Osteoblast (primary cell): ENCODE measurements at regions not wholly inside any gene's neighbourhood (a gene's known extent, or its start where the extent isn't known, plus 50 kb on each side); places are given as distances from the start of the nearest gene placed in this dataset.
"Not testable (repeated sequence)": the region's sequence is repeated elsewhere in the genome, so short reads cannot be mapped to it uniquely, and the experiment has no call there.

Experiments used
- DNase-seq: peaks from one replicate; pipeline ENCODE4 v3.0.0; 2011; ENCODE audit warnings: low spot score, mixed read lengths; ENCODE audit not compliant: insufficient read length; ENCODE audit errors: missing footprints
- H2AFZ ChIP-seq: 2 replicates; pipeline ENCODE4 v1.6.0; 2011; ENCODE audit warnings: mild to moderate bottlenecking, low read length
- H3K27ac ChIP-seq: 2 replicates; pipeline ENCODE4 v1.5.1; 2011; ENCODE audit warnings: mild to moderate bottlenecking, low read depth, low read length, moderate library complexity
- H3K27me3 ChIP-seq: 2 replicates; pipeline ENCODE4 v1.6.0; 2012; ENCODE audit warnings: mild to moderate bottlenecking, control low read depth, inconsistent platforms, low read length, moderate library complexity; ENCODE audit not compliant: insufficient read depth
- H3K36me3 ChIP-seq: 2 replicates; pipeline ENCODE4 v1.5.1; 2011; ENCODE audit warnings: mild to moderate bottlenecking, low read length, control low read depth, moderate library complexity; ENCODE audit not compliant: insufficient read depth
- H3K4me1 ChIP-seq: 2 replicates; pipeline ENCODE4 v1.5.1; 2011; ENCODE audit warnings: mild to moderate bottlenecking, low read length, control low read depth, moderate library complexity; ENCODE audit not compliant: insufficient read depth
- H3K4me2 ChIP-seq: 2 replicates; pipeline ENCODE4 v1.6.0; 2011; ENCODE audit warnings: mild to moderate bottlenecking, low read length; ENCODE audit not compliant: insufficient read depth
- H3K4me3 ChIP-seq: fragments of 200-600 bp; sonication (generic); 3 replicates; pipeline ENCODE4 v1.5.1; 2012; ENCODE audit warnings: mild to moderate bottlenecking, low read length, inconsistent platforms; ENCODE audit not compliant: insufficient read depth
- H3K79me2 ChIP-seq: 2 replicates; pipeline ENCODE4 v1.6.0; 2012; ENCODE audit warnings: mild to moderate bottlenecking, low read length, control low read depth, inconsistent platforms; ENCODE audit not compliant: insufficient read depth
- H3K9me3 ChIP-seq: 2 replicates; pipeline ENCODE4 v1.5.1; 2011; ENCODE audit warnings: low read depth, low read length, control low read depth
- H4K20me1 ChIP-seq: 2 replicates; pipeline ENCODE4 v1.6.0; 2012; ENCODE audit warnings: mild to moderate bottlenecking, low read length, control low read depth; ENCODE audit not compliant: insufficient read depth
- TF ChIP-seq, protein P1 (sequence below): IDR thresholded peaks from 2 replicates; pipeline ENCODE4 v1.5.1; 2011; ENCODE audit warnings: mild to moderate bottlenecking, low read depth, low read length, moderate library complexity; ENCODE audit errors: extremely low read depth

GRCh38 chr11:110356762-110357671 is 60.6 kb upstream of the RDX start:
- peaks cover 13% of the 10 kb centered on the region for H3K4me1 ChIP-seq
- TF ChIP-seq, protein P1, sequence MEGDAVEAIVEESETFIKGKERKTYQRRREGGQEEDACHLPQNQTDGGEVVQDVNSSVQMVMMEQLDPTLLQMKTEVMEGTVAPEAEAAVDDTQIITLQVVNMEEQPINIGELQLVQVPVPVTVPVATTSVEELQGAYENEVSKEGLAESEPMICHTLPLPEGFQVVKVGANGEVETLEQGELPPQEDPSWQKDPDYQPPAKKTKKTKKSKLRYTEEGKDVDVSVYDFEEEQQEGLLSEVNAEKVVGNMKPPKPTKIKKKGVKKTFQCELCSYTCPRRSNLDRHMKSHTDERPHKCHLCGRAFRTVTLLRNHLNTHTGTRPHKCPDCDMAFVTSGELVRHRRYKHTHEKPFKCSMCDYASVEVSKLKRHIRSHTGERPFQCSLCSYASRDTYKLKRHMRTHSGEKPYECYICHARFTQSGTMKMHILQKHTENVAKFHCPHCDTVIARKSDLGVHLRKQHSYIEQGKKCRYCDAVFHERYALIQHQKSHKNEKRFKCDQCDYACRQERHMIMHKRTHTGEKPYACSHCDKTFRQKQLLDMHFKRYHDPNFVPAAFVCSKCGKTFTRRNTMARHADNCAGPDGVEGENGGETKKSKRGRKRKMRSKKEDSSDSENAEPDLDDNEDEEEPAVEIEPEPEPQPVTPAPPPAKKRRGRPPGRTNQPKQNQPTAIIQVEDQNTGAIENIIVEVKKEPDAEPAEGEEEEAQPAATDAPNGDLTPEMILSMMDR = no peak
- no peak for DNase-seq
- no peaks in the 10 kb centered on the region for H3K79me2 ChIP-seq
- H3K4me3 ChIP-seq = no peak overlapping the region
- H3K4me2 ChIP-seq = peak overlapping the region; percentile 49
- no peaks in the 10 kb centered on the region for H4K20me1 ChIP-seq
- no peaks in the 10 kb centered on the region for H3K27me3 ChIP-seq
- H3K9me3 ChIP-seq = no peaks in the 10 kb centered on the region
- H2AFZ ChIP-seq = no peak overlapping the region
- no peaks in the 10 kb centered on the region for H3K36me3 ChIP-seq
- H3K27ac ChIP-seq = peak overlapping the region; percentile 24

DNA sequence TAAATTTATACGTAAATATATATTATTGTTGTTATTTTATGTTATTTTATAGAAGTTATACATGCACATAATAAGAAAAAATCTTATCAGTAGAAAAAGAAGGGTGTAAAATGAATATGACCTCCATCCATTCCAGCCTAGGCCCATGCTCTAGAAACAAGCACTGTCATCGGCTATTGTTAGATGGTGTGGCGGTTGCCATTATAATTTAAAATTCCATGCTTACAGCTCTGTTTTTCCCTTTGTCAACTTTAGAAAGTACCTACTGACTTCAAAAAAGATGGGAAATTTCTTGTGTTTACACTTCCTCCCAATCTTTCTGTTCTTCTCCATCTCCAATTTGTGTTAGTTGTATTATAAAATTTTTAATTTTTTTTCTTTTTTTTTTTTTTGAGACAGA is 61.9 kb upstream of the RDX start:
- no peaks in the 10 kb centered on the region for H3K27me3 ChIP-seq
- no peak overlapping the region for H2AFZ ChIP-seq
- no peak overlapping the region for H3K27ac ChIP-seq
- no peaks in the 10 kb centered on the region for H4K20me1 ChIP-seq
- H3K4me1 ChIP-seq = peaks cover 18% of the 10 kb centered on the region
- no peaks in the 10 kb centered on the region for H3K79me2 ChIP-seq
- no peak overlapping the region for H3K4me2 ChIP-seq
- TF ChIP-seq, protein P1 = no peak
- H3K9me3 ChIP-seq = no peaks in the 10 kb centered on the region
- H3K36me3 ChIP-seq = no peaks in the 10 kb centered on the region
- no peak overlapping the region for H3K4me3 ChIP-seq
- no peak for DNase-seq

DNA sequence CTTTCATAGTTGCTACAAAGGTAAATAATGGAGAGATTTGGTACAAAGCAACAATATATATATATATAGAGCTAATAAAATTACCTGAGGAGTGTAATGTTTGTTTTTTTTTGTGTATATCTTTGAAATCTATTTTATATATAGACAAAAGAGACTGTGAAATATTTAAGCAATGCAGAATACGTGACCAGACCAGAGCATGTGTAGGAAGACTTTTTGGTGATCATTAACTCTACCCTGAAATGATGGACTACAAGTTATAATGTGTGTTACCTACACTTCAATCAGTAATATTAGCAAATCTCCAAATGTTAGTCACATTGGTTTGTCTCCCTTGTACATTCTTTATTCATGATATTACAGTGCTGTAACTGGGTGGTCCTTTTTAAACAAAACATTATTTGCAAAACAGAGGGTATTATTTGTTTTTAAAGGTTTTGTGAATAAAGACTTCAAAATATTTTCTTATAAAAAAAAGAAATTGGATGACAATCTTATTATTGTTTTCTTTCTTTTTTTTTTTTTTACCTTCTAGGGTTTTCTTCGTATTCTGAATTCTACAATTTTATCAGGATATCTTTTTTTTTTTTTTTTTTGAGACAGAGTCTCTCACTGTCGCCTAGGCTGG is 64.5 kb upstream of the RDX start:
- H3K4me2 ChIP-seq, H4K20me1 ChIP-seq, H3K4me3 ChIP-seq, H2AFZ ChIP-seq, H3K27ac ChIP-seq, H3K9me3 ChIP-seq, H3K27me3 ChIP-seq, H3K36me3 ChIP-seq, H3K79me2 ChIP-seq, DNase-seq: not testable (repeated sequence)
- peaks cover 19% of the 10 kb centered on the region for H3K4me1 ChIP-seq

DNA sequence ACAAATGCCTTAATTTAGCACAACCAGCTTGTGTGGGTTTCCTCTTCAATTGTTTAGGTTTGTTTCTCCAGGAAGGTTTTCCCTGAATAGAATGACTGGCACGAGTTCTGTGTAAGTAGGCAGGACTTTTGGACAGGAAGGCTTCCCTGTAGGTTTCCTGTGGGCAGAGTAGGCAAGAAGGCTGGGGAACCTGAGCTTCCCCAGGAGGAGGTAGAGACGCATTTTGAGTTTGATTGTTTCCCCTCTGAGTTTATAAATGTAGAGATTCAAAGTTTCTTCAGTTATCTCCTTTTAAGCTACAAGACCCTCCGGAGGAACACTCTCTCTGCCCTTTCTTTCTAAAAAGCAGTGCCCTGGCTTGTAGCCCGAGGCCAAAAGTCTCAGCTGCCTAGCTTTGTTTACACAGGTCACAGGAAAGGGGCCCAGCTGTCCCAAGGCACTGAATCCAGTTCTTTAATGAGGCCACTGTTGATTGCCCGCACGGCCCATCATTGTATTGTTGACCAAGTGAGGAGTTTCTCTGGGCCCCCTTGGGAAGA is 66.6 kb upstream of the RDX start:
- Histone ChIP-seq H3K4me1 (peaks cover 6% of the 10 kb centered on the region), H3K79me2 (no peaks in the 10 kb centered on the region), H3K27me3 (no peaks in the 10 kb centered on the region), H4K20me1 (no peaks in the 10 kb centered on the region), H3K9me3 (no peaks in the 10 kb centered on the region), H3K27ac (no peak overlapping the region), H3K4me2 (peak overlapping the region; percentile 46), H3K36me3 (no peaks in the 10 kb centered on the region), H2AFZ (peak overlapping the region; percentile 97), H3K4me3 (peak overlapping the region; percentile 18)
- no peak for DNase-seq
- TF ChIP-seq, protein P1 = no peak
